ENCODE measurements at regions not wholly inside any gene's neighbourhood (a gene's known extent, or its start where the extent isn't known, plus 50 kb on each side); places are given as distances from the start of the nearest gene placed in this dataset.

DNA sequence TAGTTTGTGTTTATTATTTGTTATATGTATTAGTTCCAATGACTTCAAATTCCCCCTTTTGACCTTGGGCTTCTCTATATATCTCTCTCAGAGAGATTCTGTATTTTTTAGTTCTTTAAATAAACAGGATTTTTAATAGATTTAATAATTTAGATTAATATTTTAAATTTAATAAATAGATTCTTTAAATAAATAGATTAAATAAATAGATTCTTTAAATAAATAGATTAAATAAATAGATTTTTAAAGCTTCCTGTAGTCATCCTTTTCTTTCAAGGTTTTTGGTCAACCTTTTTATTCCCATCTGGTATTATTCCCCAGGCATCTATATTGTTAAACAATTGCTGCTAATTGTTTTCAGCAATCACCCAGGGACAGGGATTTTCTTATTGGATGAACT is 721.9 kb upstream of the ADAMTS5 start:
- no peak overlapping the region for H3K27ac Mint-ChIP-seq
- no peaks in the 10 kb centered on the region for H3K4me1 Mint-ChIP-seq
- H3K9me3 Mint-ChIP-seq = peaks cover 29% of the 10 kb centered on the region
- peaks cover 5% of the 10 kb centered on the region for H3K36me3 Mint-ChIP-seq (ENCODE audit: low read depth)
- DNase-seq = no peak
- H3K4me1 ChIP-seq (ENCODE audit: control insufficient read depth, insufficient read depth, low read length) = no peaks in the 10 kb centered on the region
- no peaks in the 10 kb centered on the region for H3K36me3 ChIP-seq (ENCODE audit: control insufficient read depth, insufficient read depth, low read length)
- H3K27ac ChIP-seq (ENCODE audit: low read depth, low read length) = no peak overlapping the region
- H3K27me3 ChIP-seq (ENCODE audit: control insufficient read depth, insufficient read depth, low read length, poor library complexity, severe bottlenecking) = no peaks in the 10 kb centered on the region
- peaks cover 15% of the 10 kb centered on the region for H3K9me3 ChIP-seq (ENCODE audit: control insufficient read depth, low read length)
- H3K27me3 Mint-ChIP-seq (ENCODE audit: insufficient read depth) = no peaks in the 10 kb centered on the region
- no peak overlapping the region for H3K9ac ChIP-seq (ENCODE audit: extremely low read depth, low read length, poor library complexity, severe bottlenecking)
- no peak for TF ChIP-seq CTCF (conservative IDR thresholded peaks at IDR 0.05)
- H3K4me3 Mint-ChIP-seq = no peak overlapping the region
- H3K4me3 ChIP-seq (ENCODE audit: low read length) = no peak overlapping the region

- H3K27me3 ChIP-seq (ENCODE audit: control insufficient read depth, insufficient read depth, low read length, poor library complexity, severe bottlenecking) = no peaks in the 10 kb centered on the region
- Mint-ChIP-seq H3K4me3 (no peak overlapping the region), H3K9me3 (peaks cover 16% of the 10 kb centered on the region), H3K27ac (no peak overlapping the region), H3K4me1 (no peaks in the 10 kb centered on the region), H3K36me3 (ENCODE audit: low read depth) (peaks cover 2% of the 10 kb centered on the region), H3K27me3 (ENCODE audit: insufficient read depth) (no peaks in the 10 kb centered on the region)
- no peak overlapping the region for H3K27ac ChIP-seq (ENCODE audit: low read depth, low read length)
- DNase-seq = no peak
- no peak for TF ChIP-seq CTCF (conservative IDR thresholded peaks at IDR 0.05)
- H3K36me3 ChIP-seq (ENCODE audit: control insufficient read depth, insufficient read depth, low read length) = no peaks in the 10 kb centered on the region
- 96% methylated on average over 2 of the region's 2 CpGs; no CpG with 5 or more reads in 1 of the 2 experiments for WGBS, 2 experiments (ENCODE audit: insufficient coverage in 1 of 2, insufficient read length in 1 of 2)
- H3K4me3 ChIP-seq (ENCODE audit: low read length) = no peak overlapping the region
- no peaks in the 10 kb centered on the region for H3K4me1 ChIP-seq (ENCODE audit: control insufficient read depth, insufficient read depth, low read length)
- H3K9me3 ChIP-seq (ENCODE audit: control insufficient read depth, low read length) = peaks cover 8% of the 10 kb centered on the region
- no peak overlapping the region for H3K9ac ChIP-seq (ENCODE audit: extremely low read depth, low read length, poor library complexity, severe bottlenecking)
Observed at GRCh38 chr21:27683292-27683691, 716.4 kb upstream of the ADAMTS5 start.

GRCh38 chr21:27681841-27682240 is 715.0 kb upstream of the ADAMTS5 start:
- H3K4me3 ChIP-seq (ENCODE audit: low read length) = no peak overlapping the region
- H3K9me3 ChIP-seq (ENCODE audit: control insufficient read depth, low read length) = no peaks in the 10 kb centered on the region
- Mint-ChIP-seq H3K9me3 (peaks cover 6% of the 10 kb centered on the region), H3K27me3 (ENCODE audit: insufficient read depth) (no peaks in the 10 kb centered on the region), H3K4me1 (no peaks in the 10 kb centered on the region), H3K27ac (no peak overlapping the region), H3K4me3 (no peak overlapping the region), H3K36me3 (ENCODE audit: low read depth) (no peaks in the 10 kb centered on the region)
- 81% methylated on average over 2 of the region's 2 CpGs; no CpG with 5 or more reads in 1 of the 2 experiments for WGBS, 2 experiments (ENCODE audit: insufficient coverage in 1 of 2, insufficient read length in 1 of 2)
- H3K4me1 ChIP-seq (ENCODE audit: control insufficient read depth, insufficient read depth, low read length) = no peaks in the 10 kb centered on the region
- H3K27ac ChIP-seq (ENCODE audit: low read depth, low read length) = no peak overlapping the region
- H3K9ac ChIP-seq (ENCODE audit: extremely low read depth, low read length, poor library complexity, severe bottlenecking) = no peak overlapping the region
- H3K36me3 ChIP-seq (ENCODE audit: control insufficient read depth, insufficient read depth, low read length) = no peaks in the 10 kb centered on the region
- no peak for TF ChIP-seq CTCF (conservative IDR thresholded peaks at IDR 0.05)
- H3K27me3 ChIP-seq (ENCODE audit: control insufficient read depth, insufficient read depth, low read length, poor library complexity, severe bottlenecking) = no peaks in the 10 kb centered on the region
- DNase-seq = no peak

Data from endodermal cell (in vitro differentiated cells).